CD4-positive, alpha-beta T cell (primary cell): ENCODE measurements at regions not wholly inside any gene's neighbourhood (a gene's known extent, or its start where the extent isn't known, plus 50 kb on each side); places are given as distances from the start of the nearest gene placed in this dataset.
"Not testable (repeated sequence)": the region's sequence is repeated elsewhere in the genome, so short reads cannot be mapped to it uniquely, and the experiment has no call there.

Experiments used
- ATAC-seq: fragments of 200-7000 bp; cut with Tn5 transposase; one replicate; pipeline ENCODE4 v1.10.0; 2022; ENCODE audit warnings: mild to moderate bottlenecking; ENCODE audit not compliant: poor library complexity
- CTCF ChIA-PET: fragments of 350-600 bp; sonication (Branson Sonifier 250); formaldehyde crosslinking; loops from one replicate; lab custom pipeline; 2021; ENCODE audit warnings: antibody characterized with exemption, inconsistent platforms; lab: Charles Lee
- POLR2A ChIA-PET: fragments of 350-600 bp; sonication (Branson Sonifier 250); formaldehyde crosslinking; loops from one replicate; lab custom pipeline; 2021; ENCODE audit warnings: antibody characterized with exemption, inconsistent platforms; lab: Charles Lee
- DNase-seq, 14 experiments: peaks; one replicate each; pipeline ENCODE4 v3.0.0-alpha.2; 2013 to 2020; ENCODE audit warnings: mixed read lengths in 2 of 14
- H3K27ac ChIP-seq, 2 donors: one replicate each; pipeline versions ENCODE4 v1.5.1 to v1.7.0; 2013; ENCODE audit warnings: low read length in 2 of 2, low read depth in 1 of 2, mild to moderate bottlenecking in 1 of 2
- H3K27me3 ChIP-seq, 2 experiments: 1 replicate in 1 of 2; 2 replicates in 1 of 2; pipeline versions ENCODE4 v1.6.1 to v1.7.0; 2013; ENCODE audit warnings: low read length in 2 of 2, control low read depth in 1 of 2, mild to moderate bottlenecking in 1 of 2, moderate library complexity in 1 of 2; ENCODE audit not compliant: insufficient read depth in 2 of 2, control insufficient read depth in 1 of 2
- H3K36me3 ChIP-seq: one replicate; pipeline ENCODE4 v1.6.1; 2013; ENCODE audit warnings: low read length, control low read depth; ENCODE audit not compliant: insufficient read depth
- H3K4me1 ChIP-seq: one replicate; pipeline ENCODE4 v1.6.1; 2013; ENCODE audit warnings: low read length, control low read depth; ENCODE audit not compliant: insufficient read depth
- H3K4me3 ChIP-seq: one replicate; pipeline ENCODE4 v1.5.1; 2013; ENCODE audit warnings: mild to moderate bottlenecking, low read length, moderate library complexity
- H3K9me3 ChIP-seq, 2 experiments: 1 replicate in 1 of 2; 2 replicates in 1 of 2; pipeline versions ENCODE4 v1.6.1 to v1.7.0; 2013; ENCODE audit warnings: low read length in 2 of 2, mild to moderate bottlenecking in 2 of 2, control low read depth in 1 of 2, moderate library complexity in 1 of 2; ENCODE audit not compliant: control insufficient read depth in 1 of 2, insufficient read depth in 1 of 2
- H3K27ac Mint-ChIP-seq: one replicate; pipeline ENCODE4 v1.8.0; 2020; ENCODE audit warnings: mixed read lengths
- H3K27me3 Mint-ChIP-seq: one replicate; pipeline ENCODE4 v1.8.0; 2021; ENCODE audit warnings: mixed read lengths
- H3K36me3 Mint-ChIP-seq: one replicate; pipeline ENCODE4 v1.8.0; 2021; ENCODE audit warnings: low read depth, mixed read lengths
- H3K4me1 Mint-ChIP-seq: one replicate; pipeline ENCODE4 v1.8.0; 2021; ENCODE audit warnings: low read depth, mixed read lengths
- H3K4me3 Mint-ChIP-seq: one replicate; pipeline ENCODE4 v1.8.0; 2020; ENCODE audit warnings: mild to moderate bottlenecking, mixed read lengths
- H3K9me3 Mint-ChIP-seq: one replicate; pipeline ENCODE4 v1.8.0; 2020; ENCODE audit warnings: mixed read lengths
- intact Hi-C, 2 experiments: fragments of 100-400 bp; cut with DNase I in 1 of 2; cut with micrococcal nuclease in 1 of 2; formaldehyde crosslinking; loops; one replicate each; pipeline versions ENCODE4 v1.15.1 to v1.9.0; 2023 to 2025; cut with DNase I, micrococcal nuclease
- TF ChIP-seq, protein P1 (sequence below): fragments of 200-600 bp; IDR thresholded peaks from one replicate; pipeline ENCODE4 v1.8.0; 2022; ENCODE audit warnings: antibody characterized with exemption, mild to moderate bottlenecking

DNA sequence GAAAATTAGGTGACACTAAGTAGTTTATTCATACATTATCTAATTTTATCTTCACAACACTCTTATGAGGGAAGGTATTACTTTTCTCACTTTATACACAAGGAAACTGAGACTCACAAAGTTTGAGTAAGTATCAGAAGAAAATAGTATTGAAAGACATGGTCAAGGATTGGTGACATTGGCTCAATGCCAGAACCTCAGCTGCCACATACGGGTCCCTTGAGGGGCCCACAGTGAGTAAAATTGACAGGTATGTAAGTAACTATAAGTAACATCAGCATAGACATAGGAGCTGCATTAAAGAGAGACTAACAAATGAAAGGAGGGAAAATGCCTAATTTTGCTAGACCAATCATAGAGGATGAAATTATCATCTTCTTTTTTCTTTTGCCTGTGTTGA, 134.1 kb downstream of the COX18 start:
- no peaks in the 10 kb centered on the region for H3K36me3 ChIP-seq
- no peaks in the 10 kb centered on the region for H3K9me3 Mint-ChIP-seq
- H3K27me3 Mint-ChIP-seq: peaks cover 12% of the 10 kb centered on the region
- H3K9me3 ChIP-seq: no peaks in the 10 kb centered on the region
- ATAC-seq (no peak), DNase-seq (no peak)
- H3K27ac ChIP-seq: no peak overlapping the region
- no peaks in the 10 kb centered on the region for H3K4me1 ChIP-seq
- H3K36me3 Mint-ChIP-seq: no peaks in the 10 kb centered on the region
- TF ChIP-seq, protein P1, sequence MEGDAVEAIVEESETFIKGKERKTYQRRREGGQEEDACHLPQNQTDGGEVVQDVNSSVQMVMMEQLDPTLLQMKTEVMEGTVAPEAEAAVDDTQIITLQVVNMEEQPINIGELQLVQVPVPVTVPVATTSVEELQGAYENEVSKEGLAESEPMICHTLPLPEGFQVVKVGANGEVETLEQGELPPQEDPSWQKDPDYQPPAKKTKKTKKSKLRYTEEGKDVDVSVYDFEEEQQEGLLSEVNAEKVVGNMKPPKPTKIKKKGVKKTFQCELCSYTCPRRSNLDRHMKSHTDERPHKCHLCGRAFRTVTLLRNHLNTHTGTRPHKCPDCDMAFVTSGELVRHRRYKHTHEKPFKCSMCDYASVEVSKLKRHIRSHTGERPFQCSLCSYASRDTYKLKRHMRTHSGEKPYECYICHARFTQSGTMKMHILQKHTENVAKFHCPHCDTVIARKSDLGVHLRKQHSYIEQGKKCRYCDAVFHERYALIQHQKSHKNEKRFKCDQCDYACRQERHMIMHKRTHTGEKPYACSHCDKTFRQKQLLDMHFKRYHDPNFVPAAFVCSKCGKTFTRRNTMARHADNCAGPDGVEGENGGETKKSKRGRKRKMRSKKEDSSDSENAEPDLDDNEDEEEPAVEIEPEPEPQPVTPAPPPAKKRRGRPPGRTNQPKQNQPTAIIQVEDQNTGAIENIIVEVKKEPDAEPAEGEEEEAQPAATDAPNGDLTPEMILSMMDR: no peak
- no peaks in the 10 kb centered on the region for H3K4me1 Mint-ChIP-seq
- H3K27ac Mint-ChIP-seq: no peak overlapping the region
- H3K4me3 Mint-ChIP-seq: no peak overlapping the region
- POLR2A ChIA-PET: no interaction called here
- intact Hi-C loops: no loop called here
- CTCF ChIA-PET: no interaction called here
- no peaks in the 10 kb centered on the region for H3K27me3 ChIP-seq
- no peak overlapping the region for H3K4me3 ChIP-seq

DNA sequence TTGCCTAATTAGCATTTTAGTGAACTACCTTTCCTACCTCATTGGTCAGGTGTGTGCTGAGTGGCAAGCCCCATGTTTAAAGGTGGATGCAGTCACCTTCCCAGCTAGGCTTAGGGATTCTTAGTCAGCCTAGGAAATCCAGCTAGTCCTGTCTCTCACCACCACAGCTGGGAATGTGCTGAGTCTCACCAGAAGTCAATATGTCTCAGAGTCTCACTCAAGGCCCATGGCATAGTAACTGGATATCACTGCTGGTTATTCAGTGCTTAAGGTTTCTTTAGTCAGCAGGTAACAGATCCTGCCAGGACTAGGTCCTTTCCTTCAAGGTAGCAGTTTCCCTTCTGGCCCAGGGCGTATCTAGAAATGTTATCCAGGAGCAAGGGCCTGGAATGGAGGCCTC, 136.5 kb downstream of the COX18 start:
- H3K27ac Mint-ChIP-seq: no peak overlapping the region
- H3K36me3 Mint-ChIP-seq: no peaks in the 10 kb centered on the region
- Histone ChIP-seq H3K36me3 (no peaks in the 10 kb centered on the region), H3K27me3 (no peaks in the 10 kb centered on the region), H3K4me3 (no peak overlapping the region), H3K9me3 (no peaks in the 10 kb centered on the region), H3K27ac (no peak overlapping the region), H3K4me1 (no peaks in the 10 kb centered on the region)
- H3K27me3 Mint-ChIP-seq: peaks cover 12% of the 10 kb centered on the region
- intact Hi-C loops: no loop called here
- no peaks in the 10 kb centered on the region for H3K9me3 Mint-ChIP-seq
- POLR2A ChIA-PET: no interaction called here
- TF ChIP-seq, protein P1: no peak
- DNase-seq: no peak
- H3K4me1 Mint-ChIP-seq: no peaks in the 10 kb centered on the region
- CTCF ChIA-PET: no interaction called here
- ATAC-seq: no peak
- no peak overlapping the region for H3K4me3 Mint-ChIP-seq

DNA sequence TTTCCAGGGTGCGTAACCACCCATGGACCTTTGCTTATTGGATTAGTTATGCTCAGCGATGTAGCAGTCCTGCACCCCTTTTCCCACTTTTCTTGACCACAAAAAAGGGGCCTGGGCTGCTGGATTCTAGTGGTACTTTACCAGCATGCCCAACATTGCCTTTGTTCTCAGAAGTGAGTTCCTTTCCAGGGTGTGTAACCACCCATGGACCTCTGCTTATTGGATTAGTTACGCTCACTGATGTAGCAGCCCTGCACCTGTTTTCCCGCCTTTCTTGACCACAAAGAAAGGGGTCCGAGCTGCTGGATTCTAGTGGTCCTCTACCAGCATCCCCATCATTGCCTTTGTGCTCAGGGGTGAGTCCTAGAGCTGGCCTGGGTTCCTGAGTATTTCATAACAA, 138.2 kb downstream of the COX18 start:
- no peak overlapping the region for H3K27ac ChIP-seq
- intact Hi-C loops: no loop called here
- Mint-ChIP-seq H3K27ac (no peak overlapping the region), H3K4me3 (no peak overlapping the region), H3K36me3 (no peaks in the 10 kb centered on the region), H3K4me1 (no peaks in the 10 kb centered on the region), H3K9me3 (no peaks in the 10 kb centered on the region), H3K27me3 (peaks cover 5% of the 10 kb centered on the region)
- no peaks in the 10 kb centered on the region for H3K9me3 ChIP-seq
- ATAC-seq (no peak), DNase-seq (no peak)
- H3K4me1 ChIP-seq: no peaks in the 10 kb centered on the region
- ChIA-PET POLR2A (no interaction called here), CTCF (no interaction called here)
- no peak overlapping the region for H3K4me3 ChIP-seq
- no peaks in the 10 kb centered on the region for H3K27me3 ChIP-seq
- H3K36me3 ChIP-seq: no peaks in the 10 kb centered on the region
- TF ChIP-seq, protein P1: no peak

DNA sequence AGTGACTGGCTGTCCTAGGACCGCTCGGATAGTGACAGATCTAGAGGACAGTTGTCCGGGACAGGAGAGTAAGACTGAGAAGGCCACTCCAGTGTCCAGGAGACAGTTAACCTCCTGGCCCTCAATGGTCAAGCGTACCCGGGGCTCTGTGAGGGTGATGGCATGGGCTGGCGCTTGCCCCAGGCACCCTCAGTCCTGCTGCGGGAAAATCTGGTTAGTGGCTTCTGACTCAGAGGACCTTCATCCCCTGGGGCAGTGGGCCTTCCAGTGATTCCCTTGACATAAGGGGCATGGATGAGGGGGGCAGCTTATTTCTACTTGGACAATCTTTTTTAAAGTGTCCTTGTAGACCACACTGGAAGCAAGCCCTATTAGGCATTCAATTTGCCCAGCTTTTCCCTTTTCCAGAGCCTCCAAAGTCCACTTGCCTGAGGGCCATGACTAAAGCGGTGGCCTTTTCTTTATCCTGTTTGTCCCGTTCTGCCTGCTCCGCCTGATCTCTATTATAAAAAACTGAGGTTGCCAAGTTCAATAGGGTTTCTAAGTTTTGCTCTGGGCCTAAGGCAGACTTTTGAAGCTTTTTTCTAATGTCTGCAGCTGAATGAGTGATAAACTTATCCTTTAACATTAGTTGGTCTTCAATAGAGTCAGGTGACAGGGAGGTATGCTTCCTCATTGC, 139.8 kb downstream of the COX18 start:
- CTCF ChIA-PET, H3K36me3 ChIP-seq, H3K9me3 Mint-ChIP-seq, H3K4me1 ChIP-seq, intact Hi-C loops, H3K27me3 ChIP-seq, H3K36me3 Mint-ChIP-seq, H3K27ac Mint-ChIP-seq, H3K9me3 ChIP-seq, H3K4me3 Mint-ChIP-seq, ATAC-seq, H3K27me3 Mint-ChIP-seq, POLR2A ChIA-PET, H3K4me1 Mint-ChIP-seq, H3K4me3 ChIP-seq, H3K27ac ChIP-seq, DNase-seq: not testable (repeated sequence)
